ENCODE measurements at regions not wholly inside any gene's neighbourhood (a gene's known extent, or its start where the extent isn't known, plus 50 kb on each side); places are given as distances from the start of the nearest gene placed in this dataset.

- TF ChIP-seq SMC3 (IDR thresholded peaks at IDR 0.05; ENCODE audit: low read depth, low read length) (no peak), CTCF (IDR thresholded peaks at IDR 0.05) (peak; percentile 40), POLR2AphosphoS5 (IDR thresholded peaks at IDR 0.05; ENCODE audit: low read depth, low read length) (no peak)
These were observed 158.1 kb upstream of the CXorf66 start for GRCh38 chrX:140123446-140123845.

All from SK-N-SH (cell line).